ENCODE measurements at regions not wholly inside any gene's neighbourhood (a gene's known extent, or its start where the extent isn't known, plus 50 kb on each side); places are given as distances from the start of the nearest gene placed in this dataset.

DNA sequence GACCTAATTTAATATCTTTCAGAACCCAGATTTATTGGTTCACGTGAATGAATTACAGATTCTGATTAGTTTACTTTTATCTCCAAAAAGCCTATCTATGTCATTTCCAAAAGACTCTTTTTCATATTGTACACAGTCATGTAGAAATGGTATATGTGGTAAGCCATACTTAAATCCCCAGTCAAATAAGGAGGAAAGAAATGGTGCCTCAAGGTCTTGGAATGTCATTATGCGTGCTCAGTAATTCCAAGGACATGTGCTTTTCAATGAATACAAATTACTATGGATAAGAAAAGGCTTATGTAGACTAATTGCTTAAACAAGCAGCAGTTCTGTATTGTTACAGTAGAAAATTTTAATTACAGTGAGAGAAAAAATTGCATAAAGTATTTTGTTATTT lies 64.1 kb upstream of the TYRP1 start:
- no peak for DNase-seq
- Histone ChIP-seq H3K9me3 (no peaks in the 10 kb centered on the region), H3K27me3 (peaks cover 0 to 9% (median 0%) of the 10 kb centered on the region in 9 donors), H3K4me3 (no peak overlapping the region), H3K36me3 (no peaks in the 10 kb centered on the region), H3K4me1 (no peaks in the 10 kb centered on the region), H3K27ac (no peak overlapping the region)
- ATAC-seq = no peak
- intact Hi-C loops (cut with DNase I) = loop anchor here in 1 of 10 donors (10.0 kb wide), 1 partner anchor 64 kb away; no protein-coding TSS in a partner anchor
- TF ChIP-seq POLR2A (IDR thresholded peaks at IDR 0.05) = no peak
- TF ChIP-seq, protein P1, sequence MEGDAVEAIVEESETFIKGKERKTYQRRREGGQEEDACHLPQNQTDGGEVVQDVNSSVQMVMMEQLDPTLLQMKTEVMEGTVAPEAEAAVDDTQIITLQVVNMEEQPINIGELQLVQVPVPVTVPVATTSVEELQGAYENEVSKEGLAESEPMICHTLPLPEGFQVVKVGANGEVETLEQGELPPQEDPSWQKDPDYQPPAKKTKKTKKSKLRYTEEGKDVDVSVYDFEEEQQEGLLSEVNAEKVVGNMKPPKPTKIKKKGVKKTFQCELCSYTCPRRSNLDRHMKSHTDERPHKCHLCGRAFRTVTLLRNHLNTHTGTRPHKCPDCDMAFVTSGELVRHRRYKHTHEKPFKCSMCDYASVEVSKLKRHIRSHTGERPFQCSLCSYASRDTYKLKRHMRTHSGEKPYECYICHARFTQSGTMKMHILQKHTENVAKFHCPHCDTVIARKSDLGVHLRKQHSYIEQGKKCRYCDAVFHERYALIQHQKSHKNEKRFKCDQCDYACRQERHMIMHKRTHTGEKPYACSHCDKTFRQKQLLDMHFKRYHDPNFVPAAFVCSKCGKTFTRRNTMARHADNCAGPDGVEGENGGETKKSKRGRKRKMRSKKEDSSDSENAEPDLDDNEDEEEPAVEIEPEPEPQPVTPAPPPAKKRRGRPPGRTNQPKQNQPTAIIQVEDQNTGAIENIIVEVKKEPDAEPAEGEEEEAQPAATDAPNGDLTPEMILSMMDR (IDR thresholded peaks at IDR 0.05) = no peak
- 84 to 89% (median 86%) methylated on average over 2 of the region's 2 CpGs for WGBS, 4 donors

DNA sequence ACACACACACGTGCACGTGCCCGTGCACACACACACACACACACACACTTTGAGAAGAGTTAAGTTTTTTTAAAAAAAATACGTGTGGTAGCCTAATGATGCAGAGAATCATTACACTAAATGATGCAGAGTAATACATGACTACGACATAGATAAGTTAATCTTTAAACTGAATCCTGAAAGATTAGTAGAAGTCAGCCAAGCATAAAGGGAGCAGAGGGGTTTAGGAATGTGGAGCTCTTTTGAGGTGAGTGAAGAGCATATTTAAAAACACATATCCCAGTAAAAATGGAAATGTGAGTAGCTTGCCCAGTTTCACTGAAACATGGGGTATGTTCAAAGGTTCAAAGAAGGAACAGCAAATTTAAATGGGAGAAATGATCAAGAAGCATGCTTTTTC lies 61.3 kb upstream of the TYRP1 start:
- H3K9me3 ChIP-seq = no peaks in the 10 kb centered on the region
- DNase-seq (no peak), ATAC-seq (no peak)
- intact Hi-C loops (cut with DNase I) = no loop called here
- H3K4me1 ChIP-seq = no peaks in the 10 kb centered on the region
- H3K36me3 ChIP-seq = no peaks in the 10 kb centered on the region
- peaks cover 0 to 15% (median 0%) of the 10 kb centered on the region in 9 donors for H3K27me3 ChIP-seq
- WGBS, 4 donors = 71 to 78% (median 76%) methylated on average over 5 of the region's 5 CpGs
- TF ChIP-seq, protein P1 (IDR thresholded peaks at IDR 0.05) = no peak
- no peak overlapping the region for H3K27ac ChIP-seq
- H3K4me3 ChIP-seq = no peak overlapping the region

DNA sequence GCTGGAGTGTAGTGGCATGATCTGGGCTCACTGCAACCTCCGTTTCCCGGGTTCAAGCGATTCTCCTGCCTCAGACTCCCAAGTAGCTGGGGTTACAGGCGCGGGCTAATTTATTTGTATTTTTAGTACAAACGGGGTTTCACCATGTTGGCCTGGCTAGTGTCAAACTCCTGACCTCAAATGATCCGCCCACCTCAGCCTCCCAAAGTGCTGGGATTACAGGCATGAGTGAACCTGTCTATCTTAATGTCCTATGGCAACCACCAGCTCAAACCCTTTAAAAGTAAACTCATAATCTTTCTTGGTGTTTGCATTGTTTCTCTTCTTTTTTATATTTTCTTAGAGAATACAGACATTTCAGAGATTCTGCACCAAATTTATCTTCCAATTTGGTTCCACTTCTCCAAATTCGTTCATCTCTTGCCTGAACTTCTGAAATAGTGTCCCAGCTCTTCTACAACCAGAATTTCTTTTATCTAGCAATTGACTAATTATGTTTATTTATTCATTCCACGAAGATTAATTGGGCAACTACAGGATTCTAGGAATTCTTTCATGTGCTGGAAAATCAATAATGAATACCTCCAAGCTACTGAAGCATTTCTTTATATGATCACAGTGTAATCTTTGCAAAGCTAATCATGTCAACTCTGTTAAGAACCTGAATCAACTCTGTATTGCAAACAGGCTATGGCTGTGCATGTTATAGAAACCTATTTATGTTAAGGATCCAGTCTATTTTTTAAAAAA lies 60.0 kb upstream of the TYRP1 start:
- DNase-seq = no peak
- no peaks in the 10 kb centered on the region for H3K9me3 ChIP-seq
- ATAC-seq = no peak
- H3K27ac ChIP-seq = no peak overlapping the region
- H3K36me3 ChIP-seq = no peaks in the 10 kb centered on the region
- no peak for TF ChIP-seq POLR2A (IDR thresholded peaks at IDR 0.05)
- TF ChIP-seq, protein P1 (IDR thresholded peaks at IDR 0.05) = no peak
- H3K27me3 ChIP-seq = peaks cover 0 to 15% (median 0%) of the 10 kb centered on the region in 9 donors
- intact Hi-C loops (cut with DNase I) = no loop called here
- H3K4me1 ChIP-seq = no peaks in the 10 kb centered on the region
- no peak overlapping the region for H3K4me3 ChIP-seq
- 75 to 83% (median 76%) methylated on average over 9 of the region's 9 CpGs for WGBS, 4 donors

DNA sequence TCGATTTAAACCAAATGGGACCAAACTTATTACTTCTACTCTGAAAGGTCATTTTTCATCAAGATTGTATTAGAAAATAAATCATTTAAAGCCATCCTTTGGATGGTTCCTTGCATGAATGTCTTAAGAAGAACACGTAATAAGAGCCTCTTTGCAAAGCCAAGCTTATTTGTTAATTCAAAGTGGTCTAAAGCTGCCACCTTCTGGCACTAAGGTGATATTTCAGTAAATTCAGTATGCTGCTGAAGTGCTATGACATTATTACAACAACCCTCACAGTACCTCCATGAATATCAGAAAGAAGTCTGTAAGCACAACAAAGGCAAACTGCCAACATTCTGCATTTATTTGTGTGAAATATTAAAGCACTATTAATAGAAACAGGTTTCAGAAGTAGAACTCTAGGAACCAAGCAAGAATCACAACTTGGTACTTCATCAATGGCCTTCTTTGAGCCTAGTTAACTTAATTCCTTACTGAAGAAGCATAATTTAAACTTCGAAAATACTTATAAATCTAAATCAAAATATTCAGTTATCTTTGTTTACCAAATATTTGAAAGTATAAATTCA lies 53.1 kb upstream of the TYRP1 start:
- intact Hi-C loops (cut with DNase I) = no loop called here
- 36 to 43% (median 40%) methylated on average over 3 of the region's 3 CpGs for WGBS, 4 donors
- H3K36me3 ChIP-seq = no peaks in the 10 kb centered on the region
- DNase-seq = no peak
- ATAC-seq = peak in 2 of 4 donors; percentile 61 to 68
- H3K4me3 ChIP-seq = no peak overlapping the region
- no peak overlapping the region for H3K27ac ChIP-seq
- no peaks in the 10 kb centered on the region for H3K9me3 ChIP-seq
- no peaks in the 10 kb centered on the region for H3K27me3 ChIP-seq
- no peaks in the 10 kb centered on the region for H3K4me1 ChIP-seq
- no peak for TF ChIP-seq POLR2A (IDR thresholded peaks at IDR 0.05)
- TF ChIP-seq, protein P1 (IDR thresholded peaks at IDR 0.05) = peak; percentile 25 to 64 (median 51)

Measured in heart left ventricle (tissue), 16 donors.